Stimulated activated CD8-positive, alpha-beta memory T cell treated with anti-CD3 and anti-CD28 coated beads, Interleukin-4, amount 100 ng/mL, for 24 hours (primary cell): ENCODE measurements at regions not wholly inside any gene's neighbourhood (a gene's known extent, or its start where the extent isn't known, plus 50 kb on each side); places are given as distances from the start of the nearest gene placed in this dataset.

Source experiments
- DNase-seq: peaks from one replicate; pipeline ENCODE4 v3.0.0-alpha.2; 2020; ENCODE audit warnings: low read depth

- DNase-seq: no peak
Measured at GRCh38 chr2:103506812-103507211, 745.0 kb downstream of the TMEM182 start.

GRCh38 chr2:103512442-103512841 lies 750.6 kb downstream of the TMEM182 start:
- DNase-seq: no peak

GRCh38 chr2:103520547-103520946 lies 758.7 kb downstream of the TMEM182 start:
- DNase-seq: no peak

GRCh38 chr2:103525756-103526155 lies 763.9 kb downstream of the TMEM182 start:
- no peak for DNase-seq

- no peak for DNase-seq
Measured at GRCh38 chr2:103526757-103527156, 764.9 kb downstream of the TMEM182 start.

GRCh38 chr2:103527278-103527677 lies 765.4 kb downstream of the TMEM182 start:
- DNase-seq: no peak

GRCh38 chr2:103529798-103530502 lies 768.1 kb downstream of the TMEM182 start:
- no peak for DNase-seq

- no peak for DNase-seq
Measured at GRCh38 chr2:103552775-103553174, 790.9 kb downstream of the TMEM182 start.

GRCh38 chr2:103594823-103595222 lies 833.0 kb downstream of the TMEM182 start:
- DNase-seq: no peak

- no peak for DNase-seq
Measured at GRCh38 chr2:103605071-103605780, 843.4 kb downstream of the TMEM182 start.

GRCh38 chr2:103615611-103616105 lies 853.8 kb downstream of the TMEM182 start:
- DNase-seq: no peak

GRCh38 chr2:103616891-103617290 lies 855.1 kb downstream of the TMEM182 start:
- DNase-seq: no peak

GRCh38 chr2:103618112-103618511 lies 856.3 kb downstream of the TMEM182 start:
- DNase-seq: no peak

- no peak for DNase-seq
Measured at GRCh38 chr2:103627301-103627700, 865.5 kb downstream of the TMEM182 start.

- DNase-seq: no peak
Measured at GRCh38 chr2:103638978-103639377, 877.1 kb downstream of the TMEM182 start.

- no peak for DNase-seq
Measured at GRCh38 chr2:103656558-103656957, 894.7 kb downstream of the TMEM182 start.

- no peak for DNase-seq
Measured at GRCh38 chr2:103660519-103660918, 898.7 kb downstream of the TMEM182 start.

- DNase-seq: no peak
Measured at GRCh38 chr2:103660947-103661346, 899.1 kb downstream of the TMEM182 start.

- DNase-seq: no peak
Measured at GRCh38 chr2:103664690-103665089, 902.9 kb downstream of the TMEM182 start.

- DNase-seq: no peak
Measured at GRCh38 chr2:103667335-103667884, 905.6 kb downstream of the TMEM182 start.

- DNase-seq: no peak
Measured at GRCh38 chr2:103669531-103669930, 907.7 kb downstream of the TMEM182 start.
